GM12892 (cell line): ENCODE measurements at regions not wholly inside any gene's neighbourhood (a gene's known extent, or its start where the extent isn't known, plus 50 kb on each side); places are given as distances from the start of the nearest gene placed in this dataset.

Source experiments
- DNase-seq: peaks from one replicate; pipeline ENCODE4 v3.0.0; 2011; ENCODE audit not compliant: insufficient read length
- FAIRE-seq: peaks from 2 replicates; lab custom pipeline; 2011; peaks lifted over from hg19 to GRCh38; lab: Jason Lieb, UNC
- POLR2A ChIP-seq: IDR thresholded peaks from 2 replicates; pipeline ENCODE4 v1.6.1; 2011; ENCODE audit warnings: low read depth, low read length, control low read depth
- POLR2AphosphoS5 ChIP-seq: IDR thresholded peaks from 2 replicates; pipeline ENCODE4 v1.6.1; 2011; ENCODE audit warnings: low read depth, low read length, control low read depth
- TAF1 ChIP-seq: IDR thresholded peaks from 2 replicates; pipeline ENCODE4 v1.6.1; 2011; ENCODE audit warnings: low read depth, mild to moderate bottlenecking, control low read depth, low read length, borderline replicate concordance

GRCh38 chr12:105461271-105461943 lies 130.9 kb downstream of the C12orf75 start:
- no peak for FAIRE-seq
- no peak for DNase-seq
- no peak for TF ChIP-seq POLR2AphosphoS5
- TF ChIP-seq POLR2A: no peak
- no peak for TF ChIP-seq TAF1

- no peak for TF ChIP-seq POLR2AphosphoS5
- TF ChIP-seq POLR2A: no peak
- TF ChIP-seq TAF1: no peak
- DNase-seq: no peak
- FAIRE-seq: no peak
Measured at GRCh38 chr12:105461944-105462762, 131.7 kb downstream of the C12orf75 start.

DNA sequence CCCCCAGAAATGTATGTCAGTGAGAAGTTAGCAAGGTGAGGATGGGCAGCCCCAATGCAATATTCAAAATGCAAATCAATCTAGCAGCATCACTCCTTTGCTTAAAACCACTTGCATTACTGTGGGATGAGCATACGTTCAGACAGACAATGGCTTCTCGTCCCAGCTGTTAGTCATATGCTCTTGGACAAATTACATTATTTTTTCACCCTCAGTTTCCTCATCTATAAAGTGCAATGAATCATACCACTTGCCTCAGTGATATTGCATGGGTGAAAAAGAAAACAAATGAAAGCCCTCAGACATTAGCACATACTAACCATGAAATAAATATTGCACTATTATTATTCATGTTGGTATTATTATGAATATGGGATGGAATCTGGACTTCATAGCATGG lies 132.3 kb downstream of the C12orf75 start:
- DNase-seq (no peak), FAIRE-seq (no peak)

DNA sequence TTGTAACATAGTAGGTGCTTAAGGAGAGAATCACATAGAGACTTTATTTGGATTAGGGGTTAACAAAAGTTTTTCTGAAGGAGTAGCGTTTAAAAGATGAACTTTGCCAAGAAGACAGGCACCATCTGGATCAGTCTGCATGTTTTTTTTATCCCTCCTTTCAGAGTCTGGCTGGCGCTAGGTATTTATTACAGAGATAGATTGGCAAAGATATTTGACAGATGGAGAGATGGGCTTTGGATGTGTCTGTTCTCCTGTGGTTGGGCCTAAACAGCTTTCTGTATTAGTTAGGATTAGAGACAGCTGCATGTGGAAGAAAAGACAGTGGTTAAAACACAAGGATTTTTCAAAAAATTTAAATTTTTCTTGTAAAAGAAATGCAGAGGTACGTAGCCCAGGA lies 133.9 kb downstream of the C12orf75 start:
- TF ChIP-seq POLR2AphosphoS5 (no peak), TAF1 (no peak), POLR2A (no peak)
- DNase-seq: no peak
- no peak for FAIRE-seq

More for the DNA sequence above, 132.3 kb downstream of the C12orf75 start:
- TF ChIP-seq TAF1 (no peak), POLR2AphosphoS5 (no peak), POLR2A (no peak)

GRCh38 chr12:105466231-105466900 lies 135.9 kb downstream of the C12orf75 start:
- DNase-seq (no peak), FAIRE-seq (no peak)
- no peak for TF ChIP-seq POLR2A
- no peak for TF ChIP-seq POLR2AphosphoS5

DNA sequence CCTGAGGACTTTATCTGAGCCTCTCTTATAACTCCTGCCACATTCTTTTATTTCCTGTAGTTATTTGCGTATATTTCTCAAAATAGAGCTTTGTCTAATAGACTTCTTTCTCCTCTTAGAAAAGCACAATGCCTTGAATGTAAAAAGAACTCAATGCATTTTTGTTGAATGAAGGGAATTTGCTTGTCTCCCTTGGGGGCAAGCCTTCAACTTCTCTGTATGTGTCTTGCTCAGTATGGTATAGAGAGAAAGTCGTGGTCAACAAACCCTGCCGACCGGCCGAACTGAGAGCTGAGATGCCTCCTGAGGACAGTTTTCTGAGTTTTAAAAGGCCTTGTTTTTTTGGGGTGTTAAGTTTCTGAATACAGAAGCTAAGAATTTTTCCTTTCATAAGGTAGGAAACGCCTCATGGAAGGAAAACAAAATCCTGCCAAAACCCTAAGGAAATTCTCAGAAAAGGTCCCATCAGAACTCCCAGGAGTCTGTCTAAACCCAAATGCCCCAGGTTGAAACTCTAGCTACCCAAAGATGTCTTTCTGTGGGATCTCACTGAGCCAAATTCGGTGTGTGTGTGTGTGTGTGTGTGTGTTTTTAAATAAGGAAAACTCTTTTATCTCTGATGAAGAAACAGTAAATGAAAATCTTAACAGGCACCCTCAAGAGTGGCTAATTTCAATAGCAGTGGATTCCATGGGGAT lies 136.6 kb downstream of the C12orf75 start:
- TF ChIP-seq TAF1: no peak
- TF ChIP-seq POLR2AphosphoS5: no peak
- TF ChIP-seq POLR2A: no peak
- FAIRE-seq (no peak), DNase-seq (no peak)

DNA sequence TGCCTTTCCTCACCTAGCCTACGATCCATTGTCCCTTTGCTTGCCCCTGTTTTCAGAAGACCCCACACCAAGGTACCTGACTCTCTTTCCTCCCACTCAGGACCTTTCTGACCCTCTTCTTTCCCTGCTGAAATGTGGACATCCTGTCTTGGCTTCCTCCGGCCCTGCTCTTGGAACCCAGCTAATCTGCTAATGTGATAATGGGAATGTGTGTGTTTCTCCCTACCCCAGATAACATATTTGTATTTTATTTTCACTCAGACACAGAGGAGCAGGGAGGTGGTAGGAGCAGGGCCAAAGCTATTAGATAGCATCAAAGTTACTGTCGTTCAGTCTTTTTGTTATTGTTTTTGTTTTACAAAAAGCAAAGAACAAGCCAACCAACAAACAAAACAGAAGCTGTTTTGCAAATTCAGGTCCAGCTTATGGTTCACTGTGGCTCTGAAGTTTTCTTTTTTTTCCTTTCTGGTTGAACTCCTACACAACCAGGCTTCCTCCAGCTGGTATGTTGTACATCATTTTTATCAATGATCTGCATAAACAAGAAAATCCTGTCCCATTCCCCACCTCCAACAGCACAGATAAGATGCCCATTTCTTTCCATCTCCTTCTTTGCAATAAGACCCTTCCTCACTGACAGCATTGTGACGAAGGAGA lies 137.3 kb downstream of the C12orf75 start:
- no peak for DNase-seq
- FAIRE-seq: no peak
- TF ChIP-seq POLR2AphosphoS5 (no peak), TAF1 (no peak), POLR2A (no peak)

DNA sequence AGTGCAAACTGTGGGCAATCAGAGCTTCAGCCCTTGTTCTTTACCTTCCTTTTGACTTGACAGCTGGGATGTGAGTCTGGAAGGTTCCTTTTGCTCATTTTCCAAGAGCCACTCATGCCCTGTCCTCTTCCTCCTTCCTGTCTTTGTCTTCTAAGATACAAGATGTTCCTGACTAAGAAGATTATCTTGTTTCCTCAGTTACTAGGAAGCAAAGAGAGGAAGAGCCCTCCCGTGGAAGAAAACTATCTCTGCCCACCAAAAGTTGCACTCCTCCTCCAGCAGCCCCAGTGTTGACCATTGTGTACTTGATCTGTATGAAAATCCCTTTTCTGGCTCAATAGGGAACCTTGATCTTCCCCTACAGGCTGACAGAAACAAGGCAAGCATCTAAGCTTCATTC lies 138.0 kb downstream of the C12orf75 start:
- FAIRE-seq: no peak
- TF ChIP-seq TAF1 (no peak), POLR2AphosphoS5 (no peak), POLR2A (no peak)

DNA sequence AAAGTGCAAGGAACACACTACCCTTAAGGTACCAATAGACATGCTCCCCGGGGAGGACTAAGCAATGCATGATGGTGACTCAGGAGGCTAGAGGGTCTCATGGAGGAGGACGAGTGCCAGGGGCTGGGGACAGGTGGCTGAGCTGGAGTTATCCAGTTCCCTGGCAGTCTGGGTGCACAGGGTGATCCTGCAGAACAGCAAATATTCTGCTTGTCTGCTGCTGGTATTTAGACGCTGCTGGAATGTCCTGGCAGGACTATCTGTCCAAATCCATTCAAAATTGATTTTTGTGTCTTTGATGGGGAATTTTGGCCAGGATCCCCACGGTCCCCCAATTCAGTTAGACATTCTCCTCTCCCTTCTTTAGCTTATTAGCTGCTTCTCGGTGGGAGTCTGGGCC lies 138.7 kb downstream of the C12orf75 start:
- no peak for FAIRE-seq
- no peak for DNase-seq
- TF ChIP-seq TAF1 (no peak), POLR2AphosphoS5 (no peak), POLR2A (no peak)

More for the DNA sequence above, 138.0 kb downstream of the C12orf75 start:
- no peak for DNase-seq

- FAIRE-seq (no peak), DNase-seq (no peak)
- TF ChIP-seq TAF1: no peak
- no peak for TF ChIP-seq POLR2A
- no peak for TF ChIP-seq POLR2AphosphoS5
Measured at GRCh38 chr12:105469701-105470100, 139.2 kb downstream of the C12orf75 start.
